ENCODE measurements at regions not wholly inside any gene's neighbourhood (a gene's known extent, or its start where the extent isn't known, plus 50 kb on each side); places are given as distances from the start of the nearest gene placed in this dataset.

DNA sequence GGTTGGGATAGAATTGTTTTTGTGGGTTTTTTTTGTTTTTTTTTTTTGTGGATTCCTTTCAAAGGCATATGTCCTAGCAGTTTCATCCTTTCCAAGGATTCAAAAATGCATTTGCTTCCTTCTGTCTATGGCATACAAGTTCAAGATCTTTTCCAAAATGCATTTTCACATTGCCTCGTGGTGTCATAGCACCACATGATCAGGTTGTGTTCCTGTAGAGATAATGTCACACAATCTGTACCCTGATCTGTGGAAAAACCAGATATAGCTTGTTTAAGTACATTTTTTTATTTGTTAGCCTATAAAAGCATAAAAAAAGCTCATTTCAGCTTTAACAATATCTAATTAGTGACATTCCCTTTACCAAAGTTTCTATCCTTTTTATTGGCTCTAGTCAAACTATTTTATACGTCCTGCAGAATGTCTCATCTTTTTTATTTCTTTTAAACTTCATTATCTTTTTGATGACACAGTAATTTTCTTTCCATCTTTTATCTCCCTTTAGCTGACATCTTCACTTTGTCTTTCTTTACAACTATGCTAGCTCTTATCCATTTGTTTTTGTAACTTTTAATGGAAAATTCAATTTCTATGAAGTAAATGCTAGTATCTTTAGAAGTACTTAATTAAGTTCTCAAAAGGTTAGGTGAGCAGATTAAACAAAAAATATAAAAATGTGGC is 106.0 kb upstream of the NOVA1 start:
- TF ChIP-seq POLR2AphosphoS5 (IDR thresholded peaks at IDR 0.05) = no peak
- TF ChIP-seq CTCF (IDR thresholded peaks at IDR 0.05) = no peak
